Activated T-cell treated with anti-CD3 and anti-CD28 coated beads, Interleukin-2, amount 50 U/mL, for 72 hours (primary cell): ENCODE measurements at regions not wholly inside any gene's neighbourhood (a gene's known extent, or its start where the extent isn't known, plus 50 kb on each side); places are given as distances from the start of the nearest gene placed in this dataset.

ENCODE experiments used
- ATAC-seq, 2 donors: fragments of 150-1000 bp; cut with Tn5 transposase; replicated peaks in 1 of 2; 2 replicates each; pipeline ENCODE4 v1.10.0; 2021; ENCODE audit warnings: moderate library complexity in 2 of 2, mild to moderate bottlenecking in 1 of 2
- DNase-seq, 2 donors: peaks; one replicate each; pipeline ENCODE4 v3.0.0; 2021 to 2022; ENCODE audit warnings: mixed read lengths in 1 of 2
- H3K27ac Mint-ChIP-seq: one replicate; pipeline ENCODE4 v1.8.0; 2022; ENCODE audit warnings: mild to moderate bottlenecking, moderate library complexity, mixed read lengths
- H3K27me3 Mint-ChIP-seq: one replicate; pipeline ENCODE4 v1.8.0; 2022; ENCODE audit warnings: low read depth, mixed read lengths
- H3K36me3 Mint-ChIP-seq, 2 donors: one replicate each; pipeline ENCODE4 v1.8.0; 2022; ENCODE audit warnings: mixed read lengths in 2 of 2, mild to moderate bottlenecking in 1 of 2; ENCODE audit not compliant: insufficient read depth in 2 of 2
- H3K4me1 Mint-ChIP-seq: one replicate; pipeline ENCODE4 v1.8.0; 2022; ENCODE audit warnings: low read depth, mixed read lengths
- H3K4me3 Mint-ChIP-seq, 2 donors: one replicate each; pipeline ENCODE4 v1.8.0; 2022; ENCODE audit warnings: mild to moderate bottlenecking in 2 of 2, mixed read lengths in 2 of 2, moderate library complexity in 2 of 2
- H3K9me3 Mint-ChIP-seq, 2 donors: one replicate each; pipeline ENCODE4 v1.8.0; 2022; ENCODE audit warnings: mixed read lengths in 2 of 2

DNA sequence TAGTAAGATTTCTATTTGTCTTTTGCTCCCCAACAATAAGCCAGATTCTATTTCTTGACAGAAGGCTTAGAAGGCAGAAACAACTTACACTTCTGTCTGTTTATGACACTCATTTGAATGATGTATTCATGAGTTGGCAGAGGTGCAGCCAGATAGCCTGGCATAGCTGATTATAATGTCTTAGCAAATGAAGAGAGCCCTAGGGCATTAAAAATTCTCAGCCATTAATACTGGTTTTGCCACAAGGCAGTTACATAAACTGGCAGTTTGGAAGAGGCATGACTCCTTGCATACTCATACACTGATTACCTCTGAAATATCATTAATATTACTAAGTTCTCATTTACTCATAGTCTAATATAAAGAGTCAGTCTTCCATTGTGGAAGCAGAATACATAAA, 728.5 kb upstream of the NDST4 start:
- ATAC-seq, result no peak
- Mint-ChIP-seq H3K4me3 (no peak overlapping the region), H3K9me3 (peaks cover 0 to 10% of the 10 kb centered on the region in 2 donors), H3K27me3 (no peaks in the 10 kb centered on the region), H3K27ac (no peak overlapping the region), H3K4me1 (no peaks in the 10 kb centered on the region), H3K36me3 (peaks cover 3% of the 10 kb centered on the region in 2 donors)
- DNase-seq, result no peak

DNA sequence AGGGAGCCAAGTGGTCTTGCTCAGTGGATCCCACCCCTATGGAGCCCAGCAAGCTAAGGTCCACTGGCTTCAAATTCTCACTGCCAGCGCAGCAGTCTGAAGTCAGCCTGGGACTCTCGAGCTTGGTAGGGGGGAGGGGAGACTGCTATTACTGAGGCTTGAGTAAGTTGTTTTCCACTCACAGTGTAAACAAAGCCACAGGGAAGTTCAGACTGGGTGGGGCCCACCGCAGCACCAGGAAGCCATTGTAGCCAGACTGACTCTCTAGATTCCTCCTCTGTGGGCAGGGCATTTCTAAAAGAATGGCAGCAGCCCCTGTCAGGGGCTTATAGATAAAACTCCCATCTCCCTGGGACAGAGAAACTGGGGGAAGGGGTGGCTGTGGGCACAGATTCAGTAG, 721.0 kb upstream of the NDST4 start:
- Mint-ChIP-seq H3K4me1 (no peaks in the 10 kb centered on the region), H3K4me3 (no peak overlapping the region), H3K9me3 (peaks cover 9 to 17% of the 10 kb centered on the region in 2 donors), H3K27ac (no peak overlapping the region), H3K36me3 (peaks cover 3 to 5% of the 10 kb centered on the region in 2 donors), H3K27me3 (no peaks in the 10 kb centered on the region)
- ATAC-seq, result no peak
- DNase-seq, result no peak

DNA sequence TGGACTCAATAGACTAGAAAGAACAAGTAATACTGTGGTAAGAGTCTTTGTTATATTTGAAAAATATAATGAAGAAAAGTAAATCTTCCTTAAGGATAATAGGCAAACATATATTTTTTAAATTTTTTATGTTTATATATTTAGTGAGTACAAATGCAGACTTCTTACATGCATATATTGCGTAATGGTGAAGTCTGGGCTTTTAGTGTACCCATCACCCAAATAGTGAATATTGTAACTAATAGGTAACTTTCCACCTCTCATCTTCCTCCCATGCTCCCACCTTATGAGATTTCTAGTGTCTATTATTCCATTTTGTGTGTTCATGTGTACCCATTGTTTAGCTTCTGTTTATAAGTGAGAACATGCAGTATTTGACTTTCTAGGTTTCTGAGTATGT, 711.2 kb upstream of the NDST4 start:
- DNase-seq (no peak), ATAC-seq (no peak)
- no peak overlapping the region for H3K4me3 Mint-ChIP-seq
- H3K36me3 Mint-ChIP-seq, result no peaks in the 10 kb centered on the region
- H3K27me3 Mint-ChIP-seq, result no peaks in the 10 kb centered on the region
- H3K9me3 Mint-ChIP-seq, result peaks cover 0 to 6% of the 10 kb centered on the region in 2 donors
- H3K27ac Mint-ChIP-seq, result no peak overlapping the region
- no peaks in the 10 kb centered on the region for H3K4me1 Mint-ChIP-seq

DNA sequence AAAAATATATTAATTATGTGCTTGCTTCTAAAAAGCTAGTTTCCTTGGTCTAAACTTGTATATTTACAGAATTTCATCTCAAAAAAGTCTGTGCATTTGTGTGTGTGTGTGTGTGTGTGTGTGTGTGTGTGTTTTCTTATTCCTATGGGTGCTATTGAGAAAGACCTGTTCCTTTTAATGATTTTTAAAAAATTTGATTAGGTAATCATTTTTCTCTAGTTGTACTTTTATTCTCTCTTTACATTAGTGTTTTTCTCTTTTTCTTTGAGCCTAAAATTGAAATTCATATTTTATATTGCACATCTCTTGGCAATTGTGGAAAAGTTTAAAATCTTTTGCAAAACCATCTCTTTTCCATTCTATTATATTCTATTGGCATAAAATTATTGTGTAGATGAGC, 690.4 kb upstream of the NDST4 start:
- Mint-ChIP-seq H3K27me3 (no peaks in the 10 kb centered on the region), H3K36me3 (no peaks in the 10 kb centered on the region), H3K4me1 (no peaks in the 10 kb centered on the region), H3K27ac (no peak overlapping the region), H3K4me3 (no peak overlapping the region), H3K9me3 (peaks cover 2 to 9% of the 10 kb centered on the region in 2 donors)
- no peak for DNase-seq
- no peak for ATAC-seq

GRCh38 chr4:115790812-115791211, 677.4 kb upstream of the NDST4 start:
- H3K9me3 Mint-ChIP-seq, result peaks cover 0 to 10% of the 10 kb centered on the region in 2 donors
- no peaks in the 10 kb centered on the region for H3K4me1 Mint-ChIP-seq
- no peaks in the 10 kb centered on the region for H3K36me3 Mint-ChIP-seq
- H3K27ac Mint-ChIP-seq, result no peak overlapping the region
- H3K27me3 Mint-ChIP-seq, result no peaks in the 10 kb centered on the region
- DNase-seq, result no peak
- H3K4me3 Mint-ChIP-seq, result no peak overlapping the region
- ATAC-seq, result no peak

GRCh38 chr4:115781528-115782146, 668.2 kb upstream of the NDST4 start:
- Mint-ChIP-seq H3K27me3 (no peaks in the 10 kb centered on the region), H3K27ac (no peak overlapping the region), H3K36me3 (no peaks in the 10 kb centered on the region), H3K9me3 (peaks cover 2% of the 10 kb centered on the region in 2 donors), H3K4me1 (no peaks in the 10 kb centered on the region), H3K4me3 (no peak overlapping the region)
- DNase-seq, result no peak
- ATAC-seq, result no peak

GRCh38 chr4:115780835-115781234, 667.4 kb upstream of the NDST4 start:
- H3K36me3 Mint-ChIP-seq, result no peaks in the 10 kb centered on the region
- H3K4me1 Mint-ChIP-seq, result no peaks in the 10 kb centered on the region
- no peaks in the 10 kb centered on the region for H3K27me3 Mint-ChIP-seq
- DNase-seq (no peak), ATAC-seq (no peak)
- H3K27ac Mint-ChIP-seq, result no peak overlapping the region
- peaks cover 2% of the 10 kb centered on the region in 2 donors for H3K9me3 Mint-ChIP-seq
- H3K4me3 Mint-ChIP-seq, result no peak overlapping the region

DNA sequence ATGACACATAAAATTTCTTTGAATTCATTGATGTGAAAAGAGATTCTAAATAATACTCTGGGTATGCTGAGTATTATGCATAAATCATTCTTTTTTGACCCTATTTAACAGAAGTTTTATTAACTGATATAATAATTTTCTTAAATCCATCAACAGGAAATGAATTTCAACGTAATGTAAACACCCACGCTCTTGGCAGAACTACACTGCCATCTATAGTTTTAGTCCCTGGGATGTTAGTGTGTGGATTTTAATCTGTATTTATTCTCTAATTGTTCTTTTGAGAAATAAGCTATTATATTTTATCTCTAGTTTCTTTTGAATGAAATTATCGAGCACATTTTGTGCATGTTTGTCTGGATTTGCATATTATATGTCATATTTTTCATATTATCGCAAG, 666.8 kb upstream of the NDST4 start:
- H3K9me3 Mint-ChIP-seq, result peaks cover 2% of the 10 kb centered on the region in 2 donors
- H3K27me3 Mint-ChIP-seq, result no peaks in the 10 kb centered on the region
- no peaks in the 10 kb centered on the region for H3K36me3 Mint-ChIP-seq
- no peak overlapping the region for H3K27ac Mint-ChIP-seq
- ATAC-seq (no peak), DNase-seq (no peak)
- H3K4me3 Mint-ChIP-seq, result no peak overlapping the region
- no peaks in the 10 kb centered on the region for H3K4me1 Mint-ChIP-seq

GRCh38 chr4:115770046-115770543, 656.7 kb upstream of the NDST4 start:
- Mint-ChIP-seq H3K27ac (no peak overlapping the region), H3K27me3 (no peaks in the 10 kb centered on the region), H3K4me1 (no peaks in the 10 kb centered on the region), H3K9me3 (peaks cover 2 to 3% of the 10 kb centered on the region in 2 donors), H3K36me3 (no peaks in the 10 kb centered on the region), H3K4me3 (no peak overlapping the region)
- DNase-seq (no peak), ATAC-seq (no peak)

- Mint-ChIP-seq H3K9me3 (peaks cover 2 to 3% of the 10 kb centered on the region in 2 donors), H3K27me3 (no peaks in the 10 kb centered on the region), H3K36me3 (no peaks in the 10 kb centered on the region), H3K27ac (no peak overlapping the region), H3K4me1 (no peaks in the 10 kb centered on the region), H3K4me3 (no peak overlapping the region)
- no peak for ATAC-seq
- DNase-seq, result no peak
Observed at GRCh38 chr4:115769396-115769795, 656.0 kb upstream of the NDST4 start.

- no peaks in the 10 kb centered on the region for H3K36me3 Mint-ChIP-seq
- no peak overlapping the region for H3K27ac Mint-ChIP-seq
- H3K4me3 Mint-ChIP-seq, result no peak overlapping the region
- peaks cover 2 to 5% of the 10 kb centered on the region in 2 donors for H3K9me3 Mint-ChIP-seq
- no peaks in the 10 kb centered on the region for H3K27me3 Mint-ChIP-seq
- ATAC-seq (no peak), DNase-seq (no peak)
- H3K4me1 Mint-ChIP-seq, result no peaks in the 10 kb centered on the region
Observed at GRCh38 chr4:115763051-115763450, 649.6 kb upstream of the NDST4 start.

GRCh38 chr4:115759231-115759630, 645.8 kb upstream of the NDST4 start:
- Mint-ChIP-seq H3K27ac (no peak overlapping the region), H3K36me3 (no peaks in the 10 kb centered on the region), H3K4me3 (no peak overlapping the region), H3K27me3 (no peaks in the 10 kb centered on the region), H3K4me1 (no peaks in the 10 kb centered on the region), H3K9me3 (peaks cover 0 to 1% of the 10 kb centered on the region in 2 donors)
- ATAC-seq (no peak), DNase-seq (no peak)

DNA sequence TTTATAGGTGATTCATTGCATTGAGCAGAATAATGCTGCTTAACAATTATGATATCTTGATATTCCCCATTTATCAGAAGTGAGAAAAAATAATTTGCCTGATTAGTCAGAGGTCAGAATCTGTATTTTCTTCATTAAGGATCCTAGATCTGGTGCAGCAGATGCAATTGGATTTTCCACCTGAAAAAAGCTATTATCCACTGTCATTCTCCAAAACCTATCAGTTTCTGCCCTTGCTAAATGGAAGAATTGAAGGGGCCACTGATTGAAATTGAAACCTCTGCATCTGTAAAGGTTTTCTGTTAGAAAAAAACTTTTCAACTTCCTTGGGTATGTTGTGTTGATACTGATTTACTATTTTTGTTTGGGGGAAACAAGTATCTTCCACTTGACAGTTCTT, 636.0 kb upstream of the NDST4 start:
- no peak for DNase-seq
- Mint-ChIP-seq H3K36me3 (no peaks in the 10 kb centered on the region), H3K4me1 (no peaks in the 10 kb centered on the region), H3K27me3 (no peaks in the 10 kb centered on the region), H3K4me3 (no peak overlapping the region), H3K27ac (no peak overlapping the region), H3K9me3 (peaks cover 8 to 9% of the 10 kb centered on the region in 2 donors)
- ATAC-seq, result no peak

GRCh38 chr4:115740806-115741205, 627.4 kb upstream of the NDST4 start:
- Mint-ChIP-seq H3K9me3 (peaks cover 2% of the 10 kb centered on the region in 2 donors), H3K27ac (no peak overlapping the region), H3K27me3 (no peaks in the 10 kb centered on the region), H3K4me1 (no peaks in the 10 kb centered on the region), H3K36me3 (no peaks in the 10 kb centered on the region), H3K4me3 (no peak overlapping the region)
- ATAC-seq (no peak), DNase-seq (no peak)
